ENCODE measurements at regions not wholly inside any gene's neighbourhood (a gene's known extent, or its start where the extent isn't known, plus 50 kb on each side); places are given as distances from the start of the nearest gene placed in this dataset.

DNA sequence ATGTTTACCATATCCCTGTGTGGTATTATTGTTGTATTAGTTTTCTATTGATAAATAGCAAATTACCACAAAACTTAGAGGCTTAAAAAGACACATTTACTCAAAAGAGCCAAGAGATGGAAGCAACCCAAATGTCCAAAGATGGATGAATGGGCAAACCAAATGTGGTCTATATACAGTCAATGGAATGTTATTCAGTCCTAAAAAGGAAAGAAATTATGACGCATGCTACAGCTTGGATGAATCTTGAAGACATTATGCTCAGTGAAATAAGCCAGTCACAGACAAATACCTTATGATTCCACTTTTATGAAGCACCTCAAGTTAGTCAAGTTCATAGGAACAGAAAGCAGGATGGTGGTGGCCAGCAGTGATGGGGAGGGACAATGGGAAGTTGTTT is 144.7 kb downstream of the QDPR start:
- no peaks in the 10 kb centered on the region for H3K9me3 Mint-ChIP-seq
- DNase-seq (no peak), ATAC-seq (no peak)
- H3K36me3 Mint-ChIP-seq (ENCODE audit: low read depth) = no peaks in the 10 kb centered on the region
- no peak overlapping the region for H3K27ac Mint-ChIP-seq
- H3K4me3 Mint-ChIP-seq = no peak overlapping the region
- peaks cover 1% of the 10 kb centered on the region for H3K27me3 Mint-ChIP-seq
- H3K4me1 Mint-ChIP-seq = peaks cover 6% of the 10 kb centered on the region

DNA sequence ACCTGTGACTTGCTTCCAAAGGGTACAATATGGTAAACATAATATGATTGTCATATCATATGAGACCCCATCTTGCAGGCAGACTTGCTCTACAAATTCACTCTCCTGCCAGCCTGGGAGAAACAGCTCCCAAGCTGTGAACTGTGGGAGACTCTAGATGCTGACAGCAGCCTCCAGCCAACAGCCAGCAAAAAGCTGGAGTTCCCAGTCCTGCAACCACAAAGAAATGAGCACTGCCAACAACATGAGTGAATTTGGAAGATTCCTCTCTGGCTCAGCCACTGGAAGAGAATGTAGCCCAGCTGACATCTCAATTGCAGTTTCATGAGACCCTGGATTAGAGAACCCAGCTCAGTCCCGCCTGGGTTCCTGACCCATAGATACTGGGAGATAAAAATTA is 145.4 kb downstream of the QDPR start:
- no peaks in the 10 kb centered on the region for H3K9me3 Mint-ChIP-seq
- DNase-seq = no peak
- no peak overlapping the region for H3K4me3 Mint-ChIP-seq
- no peak for ATAC-seq
- H3K36me3 Mint-ChIP-seq (ENCODE audit: low read depth) = no peaks in the 10 kb centered on the region
- peaks cover 7% of the 10 kb centered on the region for H3K27me3 Mint-ChIP-seq
- H3K4me1 Mint-ChIP-seq = peaks cover 7% of the 10 kb centered on the region
- no peak overlapping the region for H3K27ac Mint-ChIP-seq

DNA sequence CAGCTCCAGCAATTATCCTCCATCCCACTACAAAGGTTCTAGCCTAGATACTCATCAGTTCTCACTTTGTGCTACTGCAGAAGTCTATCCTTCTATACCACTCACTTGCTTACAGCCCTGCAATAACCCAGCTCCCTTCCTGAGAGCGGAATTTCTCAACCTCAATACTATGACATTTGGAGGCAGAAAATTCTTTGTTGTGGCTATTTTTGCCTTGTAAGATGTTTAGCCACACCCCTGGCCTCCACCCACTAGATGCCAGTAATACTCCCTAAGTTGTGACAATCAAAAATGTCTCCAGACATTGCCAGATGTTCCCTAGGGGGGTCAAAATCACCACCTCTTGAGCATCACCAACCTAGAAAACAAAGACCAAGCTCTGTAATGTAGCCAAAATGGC is 149.5 kb downstream of the QDPR start:
- ATAC-seq (peak; percentile 40), DNase-seq (no peak)
- Mint-ChIP-seq H3K36me3 (ENCODE audit: low read depth) (no peaks in the 10 kb centered on the region), H3K4me1 (peaks cover 7% of the 10 kb centered on the region), H3K27me3 (peaks cover 12% of the 10 kb centered on the region), H3K9me3 (no peaks in the 10 kb centered on the region), H3K4me3 (no peak overlapping the region), H3K27ac (no peak overlapping the region)

DNA sequence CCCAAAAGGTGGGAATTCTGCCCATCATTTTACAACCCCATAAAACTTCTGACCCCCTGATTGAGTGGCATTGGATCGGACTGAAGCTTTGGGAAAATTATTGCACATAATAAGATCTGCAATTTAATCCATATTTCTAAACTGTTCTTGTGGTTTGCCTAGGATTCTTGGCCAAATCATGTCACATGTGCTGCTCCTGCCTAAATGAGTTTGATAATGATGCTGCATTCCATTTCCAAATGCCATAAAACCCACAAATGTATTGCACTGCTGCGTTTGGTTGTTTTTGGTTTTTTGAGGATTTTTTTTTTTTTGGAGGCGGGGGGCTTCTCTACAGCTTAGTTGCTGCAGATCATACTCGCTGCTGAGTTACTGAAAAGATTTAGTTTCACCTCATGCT is 153.6 kb downstream of the QDPR start:
- Mint-ChIP-seq H3K4me3 (no peak overlapping the region), H3K36me3 (ENCODE audit: low read depth) (no peaks in the 10 kb centered on the region), H3K9me3 (no peaks in the 10 kb centered on the region), H3K4me1 (peaks cover 7% of the 10 kb centered on the region), H3K27me3 (peaks cover 16% of the 10 kb centered on the region), H3K27ac (no peak overlapping the region)
- no peak for ATAC-seq
- DNase-seq = no peak

DNA sequence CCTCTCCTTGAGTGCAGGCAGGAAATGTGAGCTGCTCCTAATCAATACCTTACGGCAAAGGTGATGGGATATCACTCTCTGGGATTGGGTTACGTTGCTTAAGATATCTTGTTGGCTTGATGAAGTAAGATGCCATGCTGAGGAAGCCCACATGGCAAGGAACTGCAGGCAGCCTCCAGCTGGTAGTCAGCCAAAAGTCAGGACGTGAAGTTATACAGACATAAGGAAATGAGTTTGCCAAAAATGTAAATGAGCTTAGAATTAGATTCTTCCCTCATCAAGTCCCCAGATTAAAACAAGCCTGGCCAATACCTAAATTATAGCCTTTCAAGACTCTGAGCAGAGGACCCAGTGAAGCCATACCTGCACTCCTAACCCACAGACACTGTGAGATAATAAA is 155.0 kb downstream of the QDPR start:
- no peak for ATAC-seq
- Mint-ChIP-seq H3K36me3 (ENCODE audit: low read depth) (no peaks in the 10 kb centered on the region), H3K4me3 (no peak overlapping the region), H3K4me1 (no peaks in the 10 kb centered on the region), H3K27me3 (peaks cover 12% of the 10 kb centered on the region), H3K9me3 (no peaks in the 10 kb centered on the region), H3K27ac (no peak overlapping the region)
- DNase-seq = no peak

DNA sequence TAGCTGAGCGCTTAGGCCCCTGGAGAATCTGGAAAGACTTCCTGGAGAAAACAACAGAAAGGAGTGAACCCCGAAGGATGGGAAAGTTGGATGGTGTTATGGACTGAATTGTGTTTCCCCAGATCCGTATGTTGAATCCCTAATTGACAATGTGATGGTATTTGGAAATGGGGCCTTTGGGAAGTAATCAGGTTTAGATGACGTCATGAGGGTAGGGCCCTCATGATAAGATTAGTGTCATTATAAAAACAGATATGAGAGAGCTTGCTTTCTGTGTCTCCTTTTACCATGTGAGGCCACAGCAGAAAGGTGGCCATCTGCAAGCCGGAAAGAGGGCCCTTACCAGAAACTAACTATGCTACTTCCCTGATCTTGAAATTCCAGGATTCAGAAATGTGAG is 159.5 kb downstream of the QDPR start:
- Mint-ChIP-seq H3K27ac (no peak overlapping the region), H3K36me3 (ENCODE audit: low read depth) (no peaks in the 10 kb centered on the region)
- no peak for ATAC-seq

DNA sequence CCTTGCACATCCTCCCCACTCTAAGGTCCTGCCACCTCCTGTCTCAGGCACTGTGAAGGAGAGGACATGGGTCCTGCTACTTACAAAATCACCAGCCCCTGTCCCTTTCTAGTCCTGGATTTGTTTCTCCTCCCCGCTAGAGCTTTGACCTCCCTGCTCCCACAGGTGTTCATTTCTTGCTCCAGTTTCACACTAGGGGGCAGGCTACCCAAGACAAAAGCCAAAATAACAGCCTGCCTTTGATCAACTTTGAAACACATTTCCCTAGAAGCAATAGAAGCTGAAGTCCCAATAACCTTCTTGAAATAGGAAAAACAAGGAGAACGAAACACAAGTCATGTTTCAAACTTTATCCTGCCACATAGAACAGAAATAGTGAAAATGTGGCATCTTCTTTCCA is 164.4 kb downstream of the QDPR start:
- no peak overlapping the region for H3K27ac Mint-ChIP-seq
- H3K4me1 Mint-ChIP-seq = no peaks in the 10 kb centered on the region
- no peaks in the 10 kb centered on the region for H3K9me3 Mint-ChIP-seq
- ATAC-seq = peak; percentile 49
- peak; percentile 32 for DNase-seq
- H3K4me3 Mint-ChIP-seq = no peak overlapping the region
- no peaks in the 10 kb centered on the region for H3K36me3 Mint-ChIP-seq (ENCODE audit: low read depth)
- H3K27me3 Mint-ChIP-seq = no peaks in the 10 kb centered on the region

More for the DNA sequence above, 159.5 kb downstream of the QDPR start:
- DNase-seq = no peak
- Mint-ChIP-seq H3K27me3 (peaks cover 4% of the 10 kb centered on the region), H3K9me3 (no peaks in the 10 kb centered on the region), H3K4me3 (no peak overlapping the region), H3K4me1 (no peaks in the 10 kb centered on the region)

DNA sequence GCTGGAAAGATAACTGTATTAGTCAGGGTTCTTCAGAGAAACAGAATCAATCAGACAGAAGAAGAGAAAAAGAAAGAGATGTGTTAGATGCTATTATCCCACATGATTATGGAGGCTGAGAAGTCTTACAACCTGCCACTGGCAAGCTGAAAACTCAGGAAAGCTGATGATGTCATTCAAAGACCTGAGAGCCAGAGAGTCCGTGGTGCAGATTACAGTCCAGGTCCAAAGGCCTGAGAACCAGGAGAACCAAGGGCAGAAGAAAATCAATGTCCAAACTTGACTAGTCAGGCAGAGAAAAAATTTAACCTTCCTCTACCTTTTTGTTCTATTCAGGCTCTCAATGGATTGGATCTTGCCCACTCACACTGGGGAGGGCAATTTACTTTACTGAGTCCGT is 172.5 kb downstream of the QDPR start:
- H3K36me3 Mint-ChIP-seq (ENCODE audit: low read depth) = no peaks in the 10 kb centered on the region
- DNase-seq = no peak
- H3K4me1 Mint-ChIP-seq = peaks cover 49% of the 10 kb centered on the region
- H3K27ac Mint-ChIP-seq = peak overlapping the region; percentile 53
- ATAC-seq = no peak
- no peak overlapping the region for H3K4me3 Mint-ChIP-seq
- no peaks in the 10 kb centered on the region for H3K9me3 Mint-ChIP-seq
- peaks cover 2% of the 10 kb centered on the region for H3K27me3 Mint-ChIP-seq

DNA sequence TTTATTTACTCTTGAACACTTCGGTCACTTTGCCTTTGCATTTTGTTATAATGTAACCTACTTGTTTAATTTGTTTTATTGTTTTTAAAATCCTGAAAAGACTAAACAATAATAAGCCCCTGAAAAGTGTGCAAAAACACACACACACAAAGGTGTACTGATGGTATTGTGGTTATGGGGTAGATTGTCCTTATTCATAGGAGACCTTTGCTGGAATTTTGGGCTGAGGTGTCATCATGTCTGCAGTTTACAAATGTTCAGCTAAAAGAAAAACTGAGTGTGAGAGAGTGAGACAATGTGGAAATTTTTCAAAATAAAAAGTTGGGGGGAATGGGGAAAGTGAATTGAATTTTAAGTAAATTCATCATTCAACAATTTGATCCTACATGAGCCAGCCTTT is 174.9 kb downstream of the QDPR start:
- H3K27ac Mint-ChIP-seq = peak overlapping the region; percentile 90
- H3K4me1 Mint-ChIP-seq = peaks cover 52% of the 10 kb centered on the region
- DNase-seq = no peak
- no peaks in the 10 kb centered on the region for H3K9me3 Mint-ChIP-seq
- no peaks in the 10 kb centered on the region for H3K36me3 Mint-ChIP-seq (ENCODE audit: low read depth)
- peaks cover 2% of the 10 kb centered on the region for H3K27me3 Mint-ChIP-seq
- ATAC-seq = peak; percentile 55
- peak overlapping the region; percentile 62 for H3K4me3 Mint-ChIP-seq

DNA sequence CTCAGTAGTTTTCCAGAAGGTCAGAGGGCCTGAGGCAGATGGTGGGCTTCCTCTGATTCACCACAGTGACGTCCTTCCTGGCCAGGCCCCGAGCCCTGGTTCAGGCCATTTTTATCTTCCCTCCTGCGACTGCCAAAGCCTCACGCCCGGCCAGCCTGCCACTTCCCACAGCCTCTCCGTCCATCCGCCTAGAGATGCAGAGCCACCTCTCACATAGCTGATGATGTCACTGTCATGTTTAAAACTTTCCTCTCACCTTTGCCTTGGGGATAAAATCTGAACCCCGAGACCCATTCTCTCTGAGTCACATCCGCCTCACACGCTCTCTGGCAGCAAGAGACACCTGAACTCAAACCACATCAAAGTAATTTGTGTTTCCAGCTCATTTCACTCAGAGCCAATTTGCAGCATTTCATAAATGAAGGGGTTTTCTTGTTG is 175.3 kb downstream of the QDPR start:
- H3K4me3 Mint-ChIP-seq = peak overlapping the region; percentile 62

DNA sequence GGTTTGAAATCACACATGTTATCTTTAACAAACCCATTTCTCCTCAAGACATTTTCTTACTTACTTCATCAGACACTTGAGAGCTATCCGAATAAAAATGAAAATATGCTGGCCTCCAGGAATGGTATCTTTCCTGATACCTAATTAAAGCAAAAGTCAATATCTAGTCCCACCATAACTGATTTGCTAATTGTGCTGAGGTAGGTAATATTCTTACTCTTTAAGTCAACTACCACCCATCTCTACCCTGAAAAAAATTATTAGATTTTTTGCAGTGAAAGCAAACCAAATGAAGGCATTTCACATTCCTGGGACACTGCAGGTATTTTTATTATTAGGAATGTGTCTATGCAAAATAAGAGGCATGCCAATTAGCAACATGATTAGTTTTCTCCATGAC is 175.8 kb downstream of the QDPR start:
- H3K27ac Mint-ChIP-seq = peak overlapping the region; percentile 90
- peaks cover 2% of the 10 kb centered on the region for H3K27me3 Mint-ChIP-seq
- no peaks in the 10 kb centered on the region for H3K9me3 Mint-ChIP-seq
- peak overlapping the region; percentile 10 for H3K4me3 Mint-ChIP-seq
- DNase-seq (no peak), ATAC-seq (no peak)
- peaks cover 54% of the 10 kb centered on the region for H3K4me1 Mint-ChIP-seq
- no peaks in the 10 kb centered on the region for H3K36me3 Mint-ChIP-seq (ENCODE audit: low read depth)

More for the DNA sequence above, 175.3 kb downstream of the QDPR start:
- Mint-ChIP-seq H3K27me3 (peaks cover 2% of the 10 kb centered on the region), H3K36me3 (ENCODE audit: low read depth) (no peaks in the 10 kb centered on the region), H3K4me1 (peaks cover 51% of the 10 kb centered on the region), H3K27ac (peak overlapping the region; percentile 90), H3K9me3 (no peaks in the 10 kb centered on the region)
- ATAC-seq (peak; percentile 94), DNase-seq (peak; percentile 63)

DNA sequence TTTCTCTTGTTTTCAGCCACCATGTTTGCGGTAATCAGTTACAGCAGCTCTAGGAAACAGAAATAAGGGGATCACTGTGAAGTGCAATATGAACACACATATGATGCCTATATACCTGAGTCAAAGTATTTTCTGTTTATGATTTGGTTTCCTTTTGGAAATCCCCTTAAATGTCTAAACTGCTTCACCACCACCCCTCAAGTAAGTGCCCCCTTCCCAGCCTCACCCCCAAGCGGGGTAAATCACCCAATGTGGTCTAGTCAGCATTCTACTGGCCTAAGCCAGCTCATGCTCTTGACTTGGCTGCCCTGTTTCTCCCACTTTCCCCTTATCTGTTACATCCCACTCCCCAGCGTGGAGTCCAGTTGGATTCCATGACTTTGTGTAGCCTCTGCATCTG is 176.5 kb downstream of the QDPR start:
- H3K4me3 Mint-ChIP-seq = no peak overlapping the region
- ATAC-seq = no peak

DNA sequence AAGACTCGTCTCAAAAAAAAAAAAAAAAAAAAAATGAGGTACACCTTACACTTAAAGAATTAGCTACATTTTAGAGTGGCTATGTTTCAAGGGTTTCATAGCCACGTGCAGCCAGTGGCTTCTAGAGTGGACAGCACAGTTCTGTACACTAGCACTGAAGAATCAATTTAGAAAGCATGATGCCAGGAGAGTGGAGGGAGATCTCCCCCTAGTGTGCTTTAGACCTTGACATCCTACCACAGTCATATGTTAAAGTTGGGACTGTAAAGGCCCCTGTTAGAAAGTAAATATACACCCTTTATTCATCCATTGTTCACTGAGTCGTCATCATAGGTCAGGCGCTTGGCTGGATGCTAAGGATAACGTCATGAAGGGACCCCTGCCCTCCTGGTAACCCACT is 179.4 kb downstream of the QDPR start:
- no peaks in the 10 kb centered on the region for H3K36me3 Mint-ChIP-seq (ENCODE audit: low read depth)
- no peak overlapping the region for H3K27ac Mint-ChIP-seq
- no peak overlapping the region for H3K4me3 Mint-ChIP-seq
- peaks cover 59% of the 10 kb centered on the region for H3K4me1 Mint-ChIP-seq
- ATAC-seq (no peak), DNase-seq (no peak)
- H3K27me3 Mint-ChIP-seq = peaks cover 2% of the 10 kb centered on the region
- H3K9me3 Mint-ChIP-seq = no peaks in the 10 kb centered on the region

More for the DNA sequence above, 176.5 kb downstream of the QDPR start:
- peak overlapping the region; percentile 90 for H3K27ac Mint-ChIP-seq
- peaks cover 57% of the 10 kb centered on the region for H3K4me1 Mint-ChIP-seq
- no peaks in the 10 kb centered on the region for H3K36me3 Mint-ChIP-seq (ENCODE audit: low read depth)
- H3K27me3 Mint-ChIP-seq = peaks cover 2% of the 10 kb centered on the region
- no peak for DNase-seq
- no peaks in the 10 kb centered on the region for H3K9me3 Mint-ChIP-seq

DNA sequence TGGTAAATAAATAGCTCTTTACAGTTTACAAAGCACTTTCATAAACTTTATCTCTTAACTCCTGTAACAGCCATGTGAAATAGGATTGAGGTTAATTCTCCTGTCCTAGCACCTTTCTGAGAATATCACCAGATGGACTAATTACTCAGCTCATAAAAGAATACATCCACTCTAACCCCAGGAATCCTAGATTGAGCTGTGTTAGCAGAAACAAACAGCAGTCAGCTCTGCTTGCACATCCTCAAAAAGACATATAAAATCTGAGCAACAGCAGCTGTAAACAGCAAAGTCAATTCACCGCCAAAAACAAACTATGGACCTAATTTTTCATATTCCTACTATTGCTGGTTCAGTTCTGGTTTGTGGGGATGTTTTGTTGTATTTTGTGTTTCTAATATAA is 182.8 kb downstream of the QDPR start:
- Mint-ChIP-seq H3K27me3 (peaks cover 3% of the 10 kb centered on the region), H3K36me3 (ENCODE audit: low read depth) (no peaks in the 10 kb centered on the region), H3K4me1 (peaks cover 38% of the 10 kb centered on the region), H3K27ac (no peak overlapping the region), H3K4me3 (no peak overlapping the region), H3K9me3 (no peaks in the 10 kb centered on the region)
- DNase-seq = no peak
- no peak for ATAC-seq

DNA sequence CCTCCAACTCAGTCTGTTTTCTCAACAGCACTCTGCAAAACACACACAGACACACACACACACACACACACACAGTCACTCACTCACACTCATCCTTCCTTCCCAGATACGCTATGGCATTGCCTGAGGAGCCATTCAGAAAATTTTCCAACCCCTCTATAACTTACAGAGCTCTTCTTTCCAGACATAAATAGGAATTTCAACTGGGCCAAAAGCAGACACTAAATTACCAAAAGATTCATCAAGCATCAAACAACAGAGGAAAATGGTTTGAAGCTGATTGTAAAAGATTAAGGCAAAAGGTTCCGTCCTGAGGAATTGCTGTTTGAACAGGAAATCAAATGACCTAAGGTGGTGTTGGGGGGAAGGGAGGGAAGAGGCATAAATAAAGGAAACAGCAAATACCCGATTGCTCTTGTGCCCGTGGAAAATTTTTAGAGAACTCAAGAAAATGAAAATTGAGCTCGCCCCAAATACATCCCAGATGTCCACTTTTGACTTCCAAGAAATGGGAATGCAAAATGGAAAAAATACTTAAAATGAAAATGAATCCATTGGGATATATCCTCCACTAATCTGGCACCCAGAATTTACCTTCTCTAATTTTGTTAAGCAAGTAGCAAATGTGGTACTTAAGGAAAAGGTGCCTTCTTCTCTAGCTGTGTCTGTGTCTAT is 183.6 kb downstream of the QDPR start:
- peaks cover 5% of the 10 kb centered on the region for H3K27me3 Mint-ChIP-seq
- DNase-seq (no peak), ATAC-seq (no peak)
- no peak overlapping the region for H3K4me3 Mint-ChIP-seq
- H3K4me1 Mint-ChIP-seq = peaks cover 39% of the 10 kb centered on the region
- no peaks in the 10 kb centered on the region for H3K9me3 Mint-ChIP-seq
- no peak overlapping the region for H3K27ac Mint-ChIP-seq
- H3K36me3 Mint-ChIP-seq (ENCODE audit: low read depth) = no peaks in the 10 kb centered on the region

DNA sequence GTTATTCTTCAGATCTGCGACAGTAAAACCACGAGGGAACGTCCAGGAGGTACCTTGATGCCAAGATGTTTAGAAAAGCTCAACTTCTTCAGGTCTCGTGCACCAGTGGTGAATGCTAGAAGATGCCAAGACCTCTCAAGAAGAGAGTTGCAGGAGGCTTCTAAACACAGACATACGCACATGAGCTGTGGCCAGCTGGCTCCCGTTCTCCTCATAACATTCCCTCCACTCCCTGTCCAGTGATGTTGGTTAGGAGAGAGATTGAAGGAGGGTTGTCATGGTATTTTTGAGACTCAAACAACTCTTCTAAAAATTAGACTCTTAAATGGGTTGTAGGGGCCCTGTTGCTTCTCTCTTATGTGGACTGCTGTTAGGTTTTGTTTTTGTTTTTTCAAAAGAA is 184.3 kb downstream of the QDPR start:
- Mint-ChIP-seq H3K9me3 (no peaks in the 10 kb centered on the region), H3K4me1 (peaks cover 39% of the 10 kb centered on the region), H3K36me3 (ENCODE audit: low read depth) (no peaks in the 10 kb centered on the region)

More for the DNA sequence above, 184.3 kb downstream of the QDPR start:
- no peak overlapping the region for H3K4me3 Mint-ChIP-seq
- DNase-seq = no peak
- peaks cover 5% of the 10 kb centered on the region for H3K27me3 Mint-ChIP-seq
- H3K27ac Mint-ChIP-seq = no peak overlapping the region
- ATAC-seq = no peak
